ENCODE measurements at regions not wholly inside any gene's neighbourhood (a gene's known extent, or its start where the extent isn't known, plus 50 kb on each side); places are given as distances from the start of the nearest gene placed in this dataset.

DNA sequence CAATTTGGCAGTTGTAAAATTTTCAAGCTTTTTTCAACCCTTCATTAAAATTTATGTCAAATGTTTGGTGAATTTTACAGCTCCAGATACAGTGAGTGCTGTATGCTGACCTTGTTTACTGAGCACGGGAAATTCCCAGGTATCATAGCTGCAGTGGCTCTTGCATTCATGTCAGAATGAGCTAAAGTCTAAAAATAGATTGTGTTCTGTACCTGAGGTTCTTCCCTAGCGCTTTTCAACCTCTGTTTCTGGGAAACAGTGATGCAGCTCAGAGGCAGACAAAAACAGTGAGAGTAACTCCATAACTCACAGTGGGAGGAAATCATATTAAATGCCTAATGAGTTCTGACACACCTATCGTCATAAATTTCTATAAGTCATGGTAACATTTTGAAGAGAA lies 393.8 kb upstream of the GNPDA2 start:
- TF ChIP-seq CREB1 (IDR thresholded peaks at IDR 0.05; ENCODE audit: low read depth) (no peak), RAD21 (IDR thresholded peaks at IDR 0.05; ENCODE audit: low read depth) (no peak), TCF12 (IDR thresholded peaks at IDR 0.05; ENCODE audit: low read depth) (no peak), FOXM1 (IDR thresholded peaks at IDR 0.05; ENCODE audit: borderline replicate concordance, low read depth) (no peak), EGR1 (IDR thresholded peaks at IDR 0.05) (no peak), TEAD4 (IDR thresholded peaks at IDR 0.05) (no peak)
- TF ChIP-seq, protein P1, sequence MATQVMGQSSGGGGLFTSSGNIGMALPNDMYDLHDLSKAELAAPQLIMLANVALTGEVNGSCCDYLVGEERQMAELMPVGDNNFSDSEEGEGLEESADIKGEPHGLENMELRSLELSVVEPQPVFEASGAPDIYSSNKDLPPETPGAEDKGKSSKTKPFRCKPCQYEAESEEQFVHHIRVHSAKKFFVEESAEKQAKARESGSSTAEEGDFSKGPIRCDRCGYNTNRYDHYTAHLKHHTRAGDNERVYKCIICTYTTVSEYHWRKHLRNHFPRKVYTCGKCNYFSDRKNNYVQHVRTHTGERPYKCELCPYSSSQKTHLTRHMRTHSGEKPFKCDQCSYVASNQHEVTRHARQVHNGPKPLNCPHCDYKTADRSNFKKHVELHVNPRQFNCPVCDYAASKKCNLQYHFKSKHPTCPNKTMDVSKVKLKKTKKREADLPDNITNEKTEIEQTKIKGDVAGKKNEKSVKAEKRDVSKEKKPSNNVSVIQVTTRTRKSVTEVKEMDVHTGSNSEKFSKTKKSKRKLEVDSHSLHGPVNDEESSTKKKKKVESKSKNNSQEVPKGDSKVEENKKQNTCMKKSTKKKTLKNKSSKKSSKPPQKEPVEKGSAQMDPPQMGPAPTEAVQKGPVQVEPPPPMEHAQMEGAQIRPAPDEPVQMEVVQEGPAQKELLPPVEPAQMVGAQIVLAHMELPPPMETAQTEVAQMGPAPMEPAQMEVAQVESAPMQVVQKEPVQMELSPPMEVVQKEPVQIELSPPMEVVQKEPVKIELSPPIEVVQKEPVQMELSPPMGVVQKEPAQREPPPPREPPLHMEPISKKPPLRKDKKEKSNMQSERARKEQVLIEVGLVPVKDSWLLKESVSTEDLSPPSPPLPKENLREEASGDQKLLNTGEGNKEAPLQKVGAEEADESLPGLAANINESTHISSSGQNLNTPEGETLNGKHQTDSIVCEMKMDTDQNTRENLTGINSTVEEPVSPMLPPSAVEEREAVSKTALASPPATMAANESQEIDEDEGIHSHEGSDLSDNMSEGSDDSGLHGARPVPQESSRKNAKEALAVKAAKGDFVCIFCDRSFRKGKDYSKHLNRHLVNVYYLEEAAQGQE (IDR thresholded peaks at IDR 0.05; ENCODE audit: low read depth), result no peak
- TF ChIP-seq, protein P2, sequence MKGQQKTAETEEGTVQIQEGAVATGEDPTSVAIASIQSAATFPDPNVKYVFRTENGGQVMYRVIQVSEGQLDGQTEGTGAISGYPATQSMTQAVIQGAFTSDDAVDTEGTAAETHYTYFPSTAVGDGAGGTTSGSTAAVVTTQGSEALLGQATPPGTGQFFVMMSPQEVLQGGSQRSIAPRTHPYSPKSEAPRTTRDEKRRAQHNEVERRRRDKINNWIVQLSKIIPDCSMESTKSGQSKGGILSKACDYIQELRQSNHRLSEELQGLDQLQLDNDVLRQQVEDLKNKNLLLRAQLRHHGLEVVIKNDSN (IDR thresholded peaks at IDR 0.05), result no peak
- TF ChIP-seq, protein P3, sequence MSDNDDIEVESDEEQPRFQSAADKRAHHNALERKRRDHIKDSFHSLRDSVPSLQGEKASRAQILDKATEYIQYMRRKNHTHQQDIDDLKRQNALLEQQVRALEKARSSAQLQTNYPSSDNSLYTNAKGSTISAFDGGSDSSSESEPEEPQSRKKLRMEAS (IDR thresholded peaks at IDR 0.05), result no peak

- no peak for TF ChIP-seq RAD21 (IDR thresholded peaks at IDR 0.05; ENCODE audit: low read depth)
- no peak for TF ChIP-seq TEAD4 (IDR thresholded peaks at IDR 0.05)
- no peak for TF ChIP-seq CEBPB (IDR thresholded peaks at IDR 0.05)
- TF ChIP-seq CREB1 (IDR thresholded peaks at IDR 0.05; ENCODE audit: low read depth), result no peak
- no peak for TF ChIP-seq FOXM1 (IDR thresholded peaks at IDR 0.05; ENCODE audit: borderline replicate concordance, low read depth)
- TF ChIP-seq YY1 (IDR thresholded peaks at IDR 0.05; ENCODE audit: low read depth), result no peak
- no peak for TF ChIP-seq ZBTB7A (IDR thresholded peaks at IDR 0.05; ENCODE audit: low read depth)
- TF ChIP-seq, protein P2 (IDR thresholded peaks at IDR 0.05), result no peak
- TF ChIP-seq TAF1 (IDR thresholded peaks at IDR 0.05; ENCODE audit: low read depth), result no peak
- TF ChIP-seq, protein P1 (IDR thresholded peaks at IDR 0.05; ENCODE audit: low read depth), result no peak
- TF ChIP-seq, protein P3 (IDR thresholded peaks at IDR 0.05), result no peak
These were observed 393.0 kb upstream of the GNPDA2 start for GRCh38 chr4:45119376-45119775.

DNA sequence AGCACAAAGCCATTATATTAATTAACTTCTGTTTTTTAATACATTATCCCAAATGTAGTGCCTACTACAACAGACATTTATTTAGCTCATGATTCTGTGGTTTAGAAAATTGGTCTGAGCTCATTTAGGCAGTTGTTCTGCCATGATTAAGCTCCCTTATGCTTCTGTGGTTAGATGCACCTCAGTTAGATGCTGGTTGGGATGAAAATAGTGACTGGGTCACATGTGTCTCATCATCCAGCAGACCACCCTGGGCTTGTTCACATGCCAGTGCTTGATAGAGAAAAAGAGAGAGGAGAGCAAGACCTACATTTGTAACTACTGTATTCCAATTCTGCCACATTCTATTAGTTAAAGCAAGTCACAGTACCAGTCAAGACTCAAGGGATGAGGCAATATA lies 376.4 kb upstream of the GNPDA2 start:
- TF ChIP-seq ZBTB7A (IDR thresholded peaks at IDR 0.05; ENCODE audit: low read depth) (no peak), NFIC (IDR thresholded peaks at IDR 0.05) (no peak), FOXM1 (IDR thresholded peaks at IDR 0.05; ENCODE audit: borderline replicate concordance, low read depth) (no peak), CEBPB (IDR thresholded peaks at IDR 0.05) (no peak), CREB1 (IDR thresholded peaks at IDR 0.05; ENCODE audit: low read depth) (no peak), TEAD4 (IDR thresholded peaks at IDR 0.05) (no peak), TAF1 (IDR thresholded peaks at IDR 0.05; ENCODE audit: low read depth) (no peak), TCF12 (IDR thresholded peaks at IDR 0.05; ENCODE audit: low read depth) (no peak), YY1 (IDR thresholded peaks at IDR 0.05; ENCODE audit: low read depth) (no peak), EP300 (IDR thresholded peaks at IDR 0.05; ENCODE audit: borderline replicate concordance) (no peak), RAD21 (IDR thresholded peaks at IDR 0.05; ENCODE audit: low read depth) (no peak), EGR1 (IDR thresholded peaks at IDR 0.05) (no peak)
- TF ChIP-seq, protein P1 (IDR thresholded peaks at IDR 0.05; ENCODE audit: low read depth), result no peak
- TF ChIP-seq, protein P2 (IDR thresholded peaks at IDR 0.05), result no peak
- TF ChIP-seq, protein P3 (IDR thresholded peaks at IDR 0.05), result no peak

Data from Ishikawa (cell line).